Neural cell (in vitro differentiated cells): ENCODE measurements at regions not wholly inside any gene's neighbourhood (a gene's known extent, or its start where the extent isn't known, plus 50 kb on each side); places are given as distances from the start of the nearest gene placed in this dataset.

Experiments
- H2AFZ ChIP-seq: fragments of 200-600, 300-800 bp; sonication (generic), shearing (Covaris generic); 2 replicates; pipeline ENCODE4 v1.6.0; 2014; ENCODE audit warnings: low read depth, mild to moderate bottlenecking, antibody characterized with exemption, low read length, moderate library complexity
- H3F3A ChIP-seq: fragments of 200-600 bp; shearing (Covaris generic); 2 replicates; pipeline ENCODE4 v1.6.1; 2016; ENCODE audit warnings: mild to moderate bottlenecking, moderate library complexity, mixed read lengths, antibody characterized with exemption, low read length; ENCODE audit not compliant: insufficient read depth, poor library complexity, severe bottlenecking
- H3K27ac ChIP-seq: fragments of 200-600, 300-800 bp; sonication (generic), shearing (Covaris generic); 2 replicates; pipeline ENCODE4 v1.5.1; 2014; ENCODE audit warnings: mild to moderate bottlenecking, low read length, moderate library complexity
- H3K27me3 ChIP-seq: fragments of 300-800, 200-600 bp; sonication (generic), shearing (Covaris generic); 2 replicates; pipeline ENCODE4 v1.6.0; 2014; ENCODE audit warnings: mild to moderate bottlenecking, low read depth, low read length, moderate library complexity; ENCODE audit not compliant: insufficient read depth
- H3K36me3 ChIP-seq: fragments of 300-800, 200-600 bp; sonication (generic), shearing (Covaris generic); 2 replicates; pipeline ENCODE4 v1.5.1; 2014; ENCODE audit warnings: mild to moderate bottlenecking, antibody characterized with exemption, low read length, moderate library complexity; ENCODE audit not compliant: insufficient read depth
- H3K4me2 ChIP-seq: fragments of 300-800, 200-600 bp; sonication (generic), shearing (Covaris generic); 2 replicates; pipeline ENCODE4 v1.6.0; 2014; ENCODE audit warnings: mild to moderate bottlenecking, low read length
- H3K4me3 ChIP-seq: fragments of 300-800, 200-600 bp; sonication (generic), shearing (Covaris generic); 2 replicates; pipeline ENCODE4 v1.5.1; 2014; ENCODE audit warnings: mild to moderate bottlenecking, low read length, moderate library complexity
- H3K79me2 ChIP-seq: fragments of 200-600 bp; shearing (Covaris generic); replicated peaks from 2 replicates; pipeline ENCODE4 v1.6.0; 2014; ENCODE audit warnings: mild to moderate bottlenecking, low read length, moderate library complexity; ENCODE audit not compliant: insufficient read depth
- H3K9ac ChIP-seq: fragments of 300-800, 200-600 bp; sonication (generic), shearing (Covaris generic); 2 replicates; pipeline ENCODE4 v1.6.1; 2016; ENCODE audit warnings: mild to moderate bottlenecking, low read length, mixed read lengths
- H3K9me2 ChIP-seq: fragments of 200-600 bp; shearing (Covaris generic); 2 replicates; pipeline ENCODE4 v1.6.1; 2016; ENCODE audit warnings: mild to moderate bottlenecking, low read length, mixed read lengths; ENCODE audit not compliant: insufficient read depth
- H3K9me3 ChIP-seq: fragments of 200-600, 300-800 bp; sonication (generic), shearing (Covaris generic); 2 replicates; pipeline ENCODE4 v1.6.1; 2016; ENCODE audit warnings: mild to moderate bottlenecking, mixed run types, low read length, moderate library complexity, mixed read lengths
- H4K20me1 ChIP-seq: fragments of 200-600 bp; shearing (Covaris generic); 2 replicates; pipeline ENCODE4 v1.6.1; 2016; ENCODE audit warnings: mild to moderate bottlenecking, mixed run types; ENCODE audit not compliant: insufficient read depth
- CTCF ChIP-seq: fragments of 450-650 bp; IDR thresholded peaks from 2 replicates; pipeline ENCODE4 v1.5.1; 2014; ENCODE audit warnings: antibody characterized with exemption, mild to moderate bottlenecking, moderate library complexity; ENCODE audit not compliant: poor library complexity, severe bottlenecking
- EP300 ChIP-seq: fragments of 450-650 bp; conservative IDR thresholded peaks from 2 replicates; pipeline ENCODE4 v1.6.1; 2014; ENCODE audit warnings: antibody characterized with exemption, mild to moderate bottlenecking, moderate library complexity; ENCODE audit not compliant: poor library complexity, severe bottlenecking
- EZH2 ChIP-seq: fragments of 200-600, 300-800 bp; shearing (Covaris generic), sonication (generic); IDR thresholded peaks from 2 replicates; pipeline ENCODE4 v1.6.1; 2014; ENCODE audit warnings: antibody characterized with exemption, low read length, borderline replicate concordance, mild to moderate bottlenecking; ENCODE audit not compliant: insufficient read depth, poor library complexity, severe bottlenecking
- MXI1 ChIP-seq: fragments of 450-650 bp; conservative IDR thresholded peaks from 2 replicates; pipeline ENCODE4 v1.6.1; 2014; ENCODE audit warnings: antibody characterized with exemption, mild to moderate bottlenecking; ENCODE audit not compliant: poor library complexity, severe bottlenecking
- POLR2AphosphoS5 ChIP-seq: IDR thresholded peaks from 2 replicates; pipeline ENCODE4 v1.6.1; 2012
- RAD21 ChIP-seq: fragments of 450-650 bp; conservative IDR thresholded peaks from 2 replicates; pipeline ENCODE4 v1.6.1; 2014; ENCODE audit warnings: antibody characterized with exemption, mild to moderate bottlenecking, moderate library complexity
- REST ChIP-seq: IDR thresholded peaks from 2 replicates; pipeline ENCODE4 v1.6.1; 2012; ENCODE audit warnings: borderline replicate concordance
- SMC3 ChIP-seq: fragments of 450-650 bp; conservative IDR thresholded peaks from 2 replicates; pipeline ENCODE4 v1.6.1; 2014; ENCODE audit warnings: antibody characterized with exemption, mild to moderate bottlenecking, moderate library complexity; ENCODE audit not compliant: poor library complexity
- TAF1 ChIP-seq: IDR thresholded peaks from 2 replicates; pipeline ENCODE4 v1.6.1; 2012; ENCODE audit warnings: low read depth

- no peak overlapping the region for H3K4me3 ChIP-seq
- no peak overlapping the region for H3K4me2 ChIP-seq
- H3K79me2 ChIP-seq: no peaks in the 10 kb centered on the region
- no peak overlapping the region for H3K27ac ChIP-seq
- no peaks in the 10 kb centered on the region for H3K9me3 ChIP-seq
- no peaks in the 10 kb centered on the region for H3K27me3 ChIP-seq
- no peak for TF ChIP-seq REST
- TF ChIP-seq CTCF: no peak
- TF ChIP-seq SMC3: no peak
- TF ChIP-seq EZH2: no peak
- no peak for TF ChIP-seq RAD21
- TF ChIP-seq EP300: no peak
- no peak for TF ChIP-seq TAF1
- TF ChIP-seq POLR2AphosphoS5: no peak
- no peak for TF ChIP-seq MXI1
- no peaks in the 10 kb centered on the region for H4K20me1 ChIP-seq
- H3F3A ChIP-seq: no peaks in the 10 kb centered on the region
- H3K36me3 ChIP-seq: no peaks in the 10 kb centered on the region
- H3K9ac ChIP-seq: no peak overlapping the region
- no peaks in the 10 kb centered on the region for H3K9me2 ChIP-seq
- H2AFZ ChIP-seq: no peak overlapping the region
Measured at GRCh38 chr5:135210286-135211055, 176.4 kb upstream of the PITX1 start.

- Histone ChIP-seq H3K9me2 (no peaks in the 10 kb centered on the region), H2AFZ (no peak overlapping the region), H3F3A (no peaks in the 10 kb centered on the region), H3K36me3 (no peaks in the 10 kb centered on the region), H3K9me3 (no peaks in the 10 kb centered on the region), H3K4me3 (no peak overlapping the region), H3K27ac (no peak overlapping the region), H4K20me1 (no peaks in the 10 kb centered on the region), H3K4me2 (no peak overlapping the region), H3K27me3 (no peaks in the 10 kb centered on the region), H3K9ac (no peak overlapping the region), H3K79me2 (no peaks in the 10 kb centered on the region)
- no peak for TF ChIP-seq SMC3
- TF ChIP-seq EP300: no peak
- TF ChIP-seq POLR2AphosphoS5: no peak
- TF ChIP-seq TAF1: no peak
- TF ChIP-seq CTCF: no peak
- TF ChIP-seq MXI1: no peak
- TF ChIP-seq REST: no peak
- TF ChIP-seq EZH2: no peak
- TF ChIP-seq RAD21: no peak
Measured at GRCh38 chr5:135208903-135209721, 175.1 kb upstream of the PITX1 start.
